ENCODE measurements at regions not wholly inside any gene's neighbourhood (a gene's known extent, or its start where the extent isn't known, plus 50 kb on each side); places are given as distances from the start of the nearest gene placed in this dataset.

GRCh38 chr4:129603241-129603931, 507.4 kb downstream of the C4orf33 start:
- no peak overlapping the region for H3K4me3 ChIP-seq (ENCODE audit: low read depth, low read length)
- DNase-seq (ENCODE audit: low read depth), result no peak

- no peak overlapping the region for H3K4me3 ChIP-seq (ENCODE audit: low read depth, low read length)
- DNase-seq (ENCODE audit: low read depth), result no peak
These were observed 508.8 kb downstream of the C4orf33 start for GRCh38 chr4:129604632-129605255.

GRCh38 chr4:129614611-129615010, 518.7 kb downstream of the C4orf33 start:
- no peak for DNase-seq (ENCODE audit: low read depth)
- no peak overlapping the region for H3K4me3 ChIP-seq (ENCODE audit: low read depth, low read length)

GRCh38 chr4:129622566-129622965, 526.6 kb downstream of the C4orf33 start:
- DNase-seq (ENCODE audit: low read depth), result no peak
- no peak overlapping the region for H3K4me3 ChIP-seq (ENCODE audit: low read depth, low read length)

- no peak for DNase-seq (ENCODE audit: low read depth)
- H3K4me3 ChIP-seq (ENCODE audit: low read depth, low read length), result no peak overlapping the region
These were observed 527.4 kb downstream of the C4orf33 start for GRCh38 chr4:129623233-129623875.

GRCh38 chr4:129641179-129641578, 545.2 kb downstream of the C4orf33 start:
- no peak overlapping the region for H3K4me3 ChIP-seq (ENCODE audit: low read depth, low read length)
- DNase-seq (ENCODE audit: low read depth), result peak; percentile 7

GRCh38 chr4:129645461-129645860, 549.5 kb downstream of the C4orf33 start:
- no peak overlapping the region for H3K4me3 ChIP-seq (ENCODE audit: low read depth, low read length)
- DNase-seq (ENCODE audit: low read depth), result no peak

GRCh38 chr4:129668092-129668491, 572.1 kb downstream of the C4orf33 start:
- H3K4me3 ChIP-seq (ENCODE audit: low read depth, low read length), result no peak overlapping the region
- no peak for DNase-seq (ENCODE audit: low read depth)

- DNase-seq (ENCODE audit: low read depth), result no peak
- no peak overlapping the region for H3K4me3 ChIP-seq (ENCODE audit: low read depth, low read length)
These were observed 577.0 kb downstream of the C4orf33 start for GRCh38 chr4:129672941-129673340.

- no peak for DNase-seq (ENCODE audit: low read depth)
- no peak overlapping the region for H3K4me3 ChIP-seq (ENCODE audit: low read depth, low read length)
These were observed 579.1 kb downstream of the C4orf33 start for GRCh38 chr4:129675036-129675435.

- no peak for DNase-seq (ENCODE audit: low read depth)
- H3K4me3 ChIP-seq (ENCODE audit: low read depth, low read length), result no peak overlapping the region
These were observed 581.0 kb downstream of the C4orf33 start for GRCh38 chr4:129676934-129677333.

GRCh38 chr4:129682586-129682985, 586.6 kb downstream of the C4orf33 start:
- DNase-seq (ENCODE audit: low read depth), result no peak
- H3K4me3 ChIP-seq (ENCODE audit: low read depth, low read length), result no peak overlapping the region

GRCh38 chr4:129707949-129708348, 612.0 kb downstream of the C4orf33 start:
- no peak overlapping the region for H3K4me3 ChIP-seq (ENCODE audit: low read depth, low read length)
- no peak for DNase-seq (ENCODE audit: low read depth)

GRCh38 chr4:129708784-129709183, 612.8 kb downstream of the C4orf33 start:
- no peak for DNase-seq (ENCODE audit: low read depth)
- no peak overlapping the region for H3K4me3 ChIP-seq (ENCODE audit: low read depth, low read length)

GRCh38 chr4:129738175-129738574, 642.2 kb downstream of the C4orf33 start:
- no peak for DNase-seq (ENCODE audit: low read depth)
- no peak overlapping the region for H3K4me3 ChIP-seq (ENCODE audit: low read depth, low read length)

- DNase-seq (ENCODE audit: low read depth), result no peak
- H3K4me3 ChIP-seq (ENCODE audit: low read depth, low read length), result no peak overlapping the region
These were observed 651.8 kb downstream of the C4orf33 start for GRCh38 chr4:129747756-129748155.

- DNase-seq (ENCODE audit: low read depth), result no peak
- H3K4me3 ChIP-seq (ENCODE audit: low read depth, low read length), result no peak overlapping the region
These were observed 653.0 kb downstream of the C4orf33 start for GRCh38 chr4:129748991-129749390.

GRCh38 chr4:129751646-129752045, 655.7 kb downstream of the C4orf33 start:
- no peak for DNase-seq (ENCODE audit: low read depth)
- H3K4me3 ChIP-seq (ENCODE audit: low read depth, low read length), result no peak overlapping the region

- DNase-seq (ENCODE audit: low read depth), result no peak
- H3K4me3 ChIP-seq (ENCODE audit: low read depth, low read length), result no peak overlapping the region
These were observed 687.6 kb downstream of the C4orf33 start for GRCh38 chr4:129783596-129783995.

- no peak for DNase-seq (ENCODE audit: low read depth)
- H3K4me3 ChIP-seq (ENCODE audit: low read depth, low read length), result no peak overlapping the region
These were observed 692.5 kb downstream of the C4orf33 start for GRCh38 chr4:129788486-129788885.

GRCh38 chr4:129804461-129804981, 708.6 kb downstream of the C4orf33 start:
- H3K4me3 ChIP-seq (ENCODE audit: low read depth, low read length), result no peak overlapping the region
- DNase-seq (ENCODE audit: low read depth), result no peak

Data from skeletal muscle cell (primary cell).